Activated B cell treated with CpG ODN at 0.5 μM for 24 hours (primary cell): ENCODE measurements at regions not wholly inside any gene's neighbourhood (a gene's known extent, or its start where the extent isn't known, plus 50 kb on each side); places are given as distances from the start of the nearest gene placed in this dataset.
"Not testable (repeated sequence)": the region's sequence is repeated elsewhere in the genome, so short reads cannot be mapped to it uniquely, and the experiment has no call there.

Source experiments
- ATAC-seq: fragments of 200-7000 bp; cut with Tn5 transposase; one replicate; pipeline ENCODE4 v1.10.0; 2021; ENCODE audit warnings: low read depth, mild to moderate bottlenecking, moderate library complexity
- CTCF ChIA-PET: fragments of 350-600 bp; sonication (Branson Sonifier 250); formaldehyde crosslinking; loops from one replicate; lab custom pipeline; 2021; ENCODE audit warnings: antibody characterized with exemption; lab: Charles Lee
- POLR2A ChIA-PET: fragments of 350-600 bp; sonication (Branson Sonifier 250); formaldehyde crosslinking; loops from one replicate; lab custom pipeline; 2021; ENCODE audit warnings: antibody characterized with exemption; lab: Charles Lee
- DNase-seq: peaks from one replicate; pipeline ENCODE4 v3.0.0; 2022
- H3K27ac Mint-ChIP-seq: one replicate; pipeline ENCODE4 v1.8.0; 2020; ENCODE audit warnings: mixed read lengths
- H3K27me3 Mint-ChIP-seq: one replicate; pipeline ENCODE4 v1.8.0; 2021; ENCODE audit warnings: mixed read lengths
- H3K36me3 Mint-ChIP-seq: one replicate; pipeline ENCODE4 v1.8.0; 2021; ENCODE audit warnings: low read depth, mixed read lengths
- H3K4me1 Mint-ChIP-seq: one replicate; pipeline ENCODE4 v1.8.0; 2021; ENCODE audit warnings: mixed read lengths
- H3K4me3 Mint-ChIP-seq: one replicate; pipeline ENCODE4 v1.8.0; 2020; ENCODE audit warnings: mild to moderate bottlenecking, mixed read lengths
- H3K9me3 Mint-ChIP-seq: one replicate; pipeline ENCODE4 v1.8.0; 2020; ENCODE audit warnings: mixed read lengths
- CTCF ChIP-seq: fragments of 200-600 bp; IDR thresholded peaks from one replicate; pipeline ENCODE4 v1.8.0; 2022; ENCODE audit warnings: antibody characterized with exemption, mild to moderate bottlenecking
- intact Hi-C: fragments of 100-400 bp; cut with micrococcal nuclease; formaldehyde crosslinking; loops from one replicate; pipeline ENCODE4 v1.15.1; 2024

GRCh38 chr5:174459832-174460448, 264.4 kb upstream of the MSX2 start:
- H3K9me3 Mint-ChIP-seq = peaks cover 3% of the 10 kb centered on the region
- POLR2A ChIA-PET = no interaction called here
- no peak overlapping the region for H3K4me3 Mint-ChIP-seq
- intact Hi-C loops = no loop called here
- DNase-seq (no peak), ATAC-seq (no peak)
- H3K4me1 Mint-ChIP-seq = no peaks in the 10 kb centered on the region
- no peak overlapping the region for H3K27ac Mint-ChIP-seq
- no peaks in the 10 kb centered on the region for H3K36me3 Mint-ChIP-seq
- H3K27me3 Mint-ChIP-seq = no peaks in the 10 kb centered on the region
- TF ChIP-seq CTCF = no peak
- CTCF ChIA-PET = no interaction called here

GRCh38 chr5:174462129-174462528, 262.3 kb upstream of the MSX2 start:
- TF ChIP-seq CTCF = no peak
- Mint-ChIP-seq H3K4me3 (no peak overlapping the region), H3K27me3 (no peaks in the 10 kb centered on the region), H3K9me3 (peaks cover 6% of the 10 kb centered on the region), H3K36me3 (no peaks in the 10 kb centered on the region), H3K4me1 (no peaks in the 10 kb centered on the region), H3K27ac (no peak overlapping the region)
- no peak for ATAC-seq
- ChIA-PET CTCF (no interaction called here), POLR2A (no interaction called here)
- intact Hi-C loops = no loop called here
- no peak for DNase-seq

- H3K27ac Mint-ChIP-seq = no peak overlapping the region
- POLR2A ChIA-PET = no interaction called here
- no peaks in the 10 kb centered on the region for H3K27me3 Mint-ChIP-seq
- H3K36me3 Mint-ChIP-seq = no peaks in the 10 kb centered on the region
- no peak for TF ChIP-seq CTCF
- H3K9me3 Mint-ChIP-seq = peaks cover 7% of the 10 kb centered on the region
- intact Hi-C loops = no loop called here
- no peaks in the 10 kb centered on the region for H3K4me1 Mint-ChIP-seq
- CTCF ChIA-PET = no interaction called here
- DNase-seq (no peak), ATAC-seq (no peak)
- H3K4me3 Mint-ChIP-seq = no peak overlapping the region
Observed at GRCh38 chr5:174464504-174465165, 259.7 kb upstream of the MSX2 start.

- ATAC-seq, H3K27me3 Mint-ChIP-seq, H3K36me3 Mint-ChIP-seq, CTCF ChIA-PET, H3K4me1 Mint-ChIP-seq, H3K4me3 Mint-ChIP-seq, POLR2A ChIA-PET, DNase-seq, intact Hi-C loops, H3K27ac Mint-ChIP-seq: not testable (repeated sequence)
- peaks cover 12% of the 10 kb centered on the region for H3K9me3 Mint-ChIP-seq
Observed at GRCh38 chr5:174471528-174471927, 252.9 kb upstream of the MSX2 start.

GRCh38 chr5:174472956-174473355, 251.4 kb upstream of the MSX2 start:
- Mint-ChIP-seq H3K4me1 (no peaks in the 10 kb centered on the region), H3K36me3 (no peaks in the 10 kb centered on the region), H3K27ac (no peak overlapping the region), H3K27me3 (no peaks in the 10 kb centered on the region), H3K9me3 (peaks cover 12% of the 10 kb centered on the region), H3K4me3 (no peak overlapping the region)
- ChIA-PET POLR2A (no interaction called here), CTCF (no interaction called here)
- TF ChIP-seq CTCF = no peak
- intact Hi-C loops = no loop called here
- no peak for ATAC-seq
- no peak for DNase-seq

GRCh38 chr5:174476001-174476400, 248.4 kb upstream of the MSX2 start:
- H3K4me1 Mint-ChIP-seq, intact Hi-C loops, H3K4me3 Mint-ChIP-seq, DNase-seq, H3K27ac Mint-ChIP-seq, H3K36me3 Mint-ChIP-seq, H3K27me3 Mint-ChIP-seq, ATAC-seq, CTCF ChIA-PET, POLR2A ChIA-PET: not testable (repeated sequence)
- H3K9me3 Mint-ChIP-seq = peaks cover 17% of the 10 kb centered on the region
